Stimulated activated CD4-positive, alpha-beta T cell treated with anti-CD3 and anti-CD28 coated beads, Interleukin-4, amount 100 ng/mL, for 48 hours (primary cell): ENCODE measurements at regions not wholly inside any gene's neighbourhood (a gene's known extent, or its start where the extent isn't known, plus 50 kb on each side); places are given as distances from the start of the nearest gene placed in this dataset.

Source experiments
- DNase-seq, 2 donors: peaks; one replicate each; pipeline ENCODE4 v3.0.0-alpha.2; 2020; ENCODE audit warnings: low read depth in 2 of 2

GRCh38 chr6:88381289-88381642 is 215.1 kb upstream of the CNR1 start:
- DNase-seq = no peak

- DNase-seq = no peak
These were observed 214.6 kb upstream of the CNR1 start for GRCh38 chr6:88380618-88381288.

GRCh38 chr6:88380083-88380482 is 213.9 kb upstream of the CNR1 start:
- no peak for DNase-seq

- no peak for DNase-seq
These were observed 212.5 kb upstream of the CNR1 start for GRCh38 chr6:88378639-88379038.

GRCh38 chr6:88377976-88378568 is 211.9 kb upstream of the CNR1 start:
- no peak for DNase-seq

GRCh38 chr6:88376768-88377387 is 210.7 kb upstream of the CNR1 start:
- DNase-seq = no peak

GRCh38 chr6:88376197-88376596 is 210.1 kb upstream of the CNR1 start:
- DNase-seq = no peak

GRCh38 chr6:88374553-88374952 is 208.4 kb upstream of the CNR1 start:
- DNase-seq = no peak

- DNase-seq = no peak
These were observed 205.3 kb upstream of the CNR1 start for GRCh38 chr6:88371480-88371879.

GRCh38 chr6:88370127-88370710 is 204.1 kb upstream of the CNR1 start:
- DNase-seq = no peak

GRCh38 chr6:88369262-88369661 is 203.1 kb upstream of the CNR1 start:
- no peak for DNase-seq

GRCh38 chr6:88368071-88368787 is 202.1 kb upstream of the CNR1 start:
- DNase-seq = no peak

- no peak for DNase-seq
These were observed 201.1 kb upstream of the CNR1 start for GRCh38 chr6:88367248-88367647.

GRCh38 chr6:88366672-88367071 is 200.5 kb upstream of the CNR1 start:
- no peak for DNase-seq

GRCh38 chr6:88365656-88366055 is 199.5 kb upstream of the CNR1 start:
- DNase-seq = no peak

- no peak for DNase-seq
These were observed 199.1 kb upstream of the CNR1 start for GRCh38 chr6:88365230-88365629.

GRCh38 chr6:88361754-88362153 is 195.6 kb upstream of the CNR1 start:
- no peak for DNase-seq

- no peak for DNase-seq
These were observed 195.2 kb upstream of the CNR1 start for GRCh38 chr6:88361298-88361697.

- no peak for DNase-seq
These were observed 194.2 kb upstream of the CNR1 start for GRCh38 chr6:88360203-88360797.

- no peak for DNase-seq
These were observed 193.5 kb upstream of the CNR1 start for GRCh38 chr6:88359530-88360202.

GRCh38 chr6:88358846-88359245 is 192.7 kb upstream of the CNR1 start:
- DNase-seq = no peak
